Gastroesophageal sphincter (tissue), 3 donors: ENCODE measurements at regions not wholly inside any gene's neighbourhood (a gene's known extent, or its start where the extent isn't known, plus 50 kb on each side); places are given as distances from the start of the nearest gene placed in this dataset.

Experiments used
- EP300 ChIP-seq: sonication (generic); formaldehyde crosslinking; IDR thresholded peaks from one replicate; pipeline ENCODE4 v1.6.1; 2017; ENCODE audit warnings: antibody characterized with exemption, mild to moderate bottlenecking
- POLR2A ChIP-seq, 2 donors: fragments of 450-650 bp; IDR thresholded peaks; one replicate each; pipeline ENCODE4 v1.6.1; 2017; ENCODE audit warnings: antibody characterized with exemption in 2 of 2, mild to moderate bottlenecking in 2 of 2, moderate library complexity in 1 of 2
- POLR2AphosphoS5 ChIP-seq: sonication (generic); formaldehyde crosslinking; IDR thresholded peaks from one replicate; pipeline ENCODE4 v1.6.1; 2017; ENCODE audit warnings: antibody characterized with exemption
- TF ChIP-seq, protein P1 (sequence below), 4 experiments: fragments of 200-600 bp in 2 of 4; fragments of 450-650 bp in 2 of 4; sonication (generic) in 1 of 4; IDR thresholded peaks; one replicate each; pipeline ENCODE4 v1.5.1; 2017 to 2019; ENCODE audit warnings: antibody characterized with exemption in 4 of 4, mild to moderate bottlenecking in 2 of 4, moderate library complexity in 2 of 4

GRCh38 chr12:73017981-73018380 lies 745.8 kb downstream of the TRHDE start:
- TF ChIP-seq, protein P1, sequence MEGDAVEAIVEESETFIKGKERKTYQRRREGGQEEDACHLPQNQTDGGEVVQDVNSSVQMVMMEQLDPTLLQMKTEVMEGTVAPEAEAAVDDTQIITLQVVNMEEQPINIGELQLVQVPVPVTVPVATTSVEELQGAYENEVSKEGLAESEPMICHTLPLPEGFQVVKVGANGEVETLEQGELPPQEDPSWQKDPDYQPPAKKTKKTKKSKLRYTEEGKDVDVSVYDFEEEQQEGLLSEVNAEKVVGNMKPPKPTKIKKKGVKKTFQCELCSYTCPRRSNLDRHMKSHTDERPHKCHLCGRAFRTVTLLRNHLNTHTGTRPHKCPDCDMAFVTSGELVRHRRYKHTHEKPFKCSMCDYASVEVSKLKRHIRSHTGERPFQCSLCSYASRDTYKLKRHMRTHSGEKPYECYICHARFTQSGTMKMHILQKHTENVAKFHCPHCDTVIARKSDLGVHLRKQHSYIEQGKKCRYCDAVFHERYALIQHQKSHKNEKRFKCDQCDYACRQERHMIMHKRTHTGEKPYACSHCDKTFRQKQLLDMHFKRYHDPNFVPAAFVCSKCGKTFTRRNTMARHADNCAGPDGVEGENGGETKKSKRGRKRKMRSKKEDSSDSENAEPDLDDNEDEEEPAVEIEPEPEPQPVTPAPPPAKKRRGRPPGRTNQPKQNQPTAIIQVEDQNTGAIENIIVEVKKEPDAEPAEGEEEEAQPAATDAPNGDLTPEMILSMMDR (IDR thresholded peaks at IDR 0.05) = no peak
- TF ChIP-seq POLR2A (IDR thresholded peaks at IDR 0.05) (no peak), POLR2AphosphoS5 (no peak), EP300 (no peak)
